Prostate gland (tissue), 2 donors: ENCODE measurements at regions not wholly inside any gene's neighbourhood (a gene's known extent, or its start where the extent isn't known, plus 50 kb on each side); places are given as distances from the start of the nearest gene placed in this dataset.
A peak's percentile ranks its signal among the peaks of the same experiment; 100 is the strongest.

Experiments
- DNase-seq: peaks from one replicate; pipeline ENCODE4 v3.0.0-alpha.2; 2019; ENCODE audit warnings: low spot score
- H3K27ac ChIP-seq, 2 donors: fragments of 200-600 bp; sonication (generic); 2 replicates each; pipeline ENCODE4 v1.5.1; 2017 to 2019
- H3K27me3 ChIP-seq: fragments of 200-600 bp; sonication (generic); replicated peaks from 2 replicates; pipeline ENCODE4 v1.5.1; 2019; ENCODE audit not compliant: insufficient read depth
- H3K36me3 ChIP-seq, 2 donors: fragments of 200-600 bp; sonication (generic); 1 replicate in 1 of 2; 2 replicates in 1 of 2; pipeline versions ENCODE4 v1.5.1 to v1.8.1; 2017 to 2019
- H3K4me1 ChIP-seq: fragments of 200-600 bp; sonication (generic); replicated peaks from 2 replicates; pipeline ENCODE4 v1.5.1; 2019
- H3K4me3 ChIP-seq, 2 donors: fragments of 200-600 bp; sonication (generic); 2 replicates each; pipeline ENCODE4 v1.5.1; 2017 to 2019
- H3K9me3 ChIP-seq: fragments of 200-600 bp; sonication (generic); 2 replicates; pipeline ENCODE4 v1.5.1; 2017
- POLR2A ChIP-seq: fragments of 450-650 bp; IDR thresholded peaks from one replicate; pipeline ENCODE4 v1.6.1; 2016; ENCODE audit warnings: antibody characterized with exemption, mild to moderate bottlenecking
- POLR2AphosphoS5 ChIP-seq: sonication (generic); formaldehyde crosslinking; IDR thresholded peaks from one replicate; pipeline ENCODE4 v1.6.1; 2017; ENCODE audit warnings: antibody characterized with exemption
- WGBS: methylation state at CpG from one replicate; pipeline ENCODE4 v1.1.5; 2018; 5-methylcytosine and 5-hydroxymethylcytosine counted together
- intact Hi-C: fragments of 100-400 bp; cut with DNase I; formaldehyde crosslinking; loops from one replicate; pipeline ENCODE4 v1.14.2; 2022
- TF ChIP-seq, protein P1 (sequence below), 4 experiments: fragments of 200-600 bp in 2 of 4; fragments of 450-650 bp in 2 of 4; sonication (generic) in 2 of 4; IDR thresholded peaks; 1 replicate in 3 of 4; 2 replicates in 1 of 4; pipeline ENCODE4 v1.5.1; 2016 to 2019; ENCODE audit warnings: antibody characterized with exemption in 4 of 4, mild to moderate bottlenecking in 2 of 4, moderate library complexity in 2 of 4

DNA sequence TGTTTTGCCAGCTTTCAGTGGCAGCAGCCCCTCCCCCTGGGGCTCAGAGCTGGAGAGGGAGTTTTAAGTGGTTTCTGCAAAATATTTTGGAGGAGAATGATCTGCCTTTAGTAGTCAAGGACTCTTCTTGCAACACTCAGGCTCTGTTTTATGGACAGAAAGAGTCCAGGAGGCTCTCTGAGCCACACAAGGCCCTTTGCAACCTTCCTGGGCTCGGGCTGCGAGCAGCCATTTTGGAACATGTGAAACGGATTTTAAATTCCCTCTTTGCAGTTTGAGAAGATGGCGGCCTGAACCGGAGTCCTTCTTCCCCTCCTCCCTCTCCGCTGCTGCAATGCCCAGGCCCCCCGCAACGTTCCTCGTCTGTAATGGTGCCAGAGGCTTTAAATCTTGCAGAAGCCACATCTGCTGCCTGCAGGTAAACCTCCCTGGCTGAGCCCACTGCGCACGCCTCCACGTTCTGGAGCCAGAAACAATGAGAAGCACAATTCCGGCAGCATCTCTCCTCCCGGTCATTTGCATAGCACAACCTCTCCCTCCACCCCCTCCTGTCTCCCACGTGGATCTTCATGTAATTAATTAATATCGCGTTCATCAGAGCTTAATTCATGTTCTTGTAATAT, 386.1 kb downstream of the SEC14L1 start:
- TF ChIP-seq, protein P1, sequence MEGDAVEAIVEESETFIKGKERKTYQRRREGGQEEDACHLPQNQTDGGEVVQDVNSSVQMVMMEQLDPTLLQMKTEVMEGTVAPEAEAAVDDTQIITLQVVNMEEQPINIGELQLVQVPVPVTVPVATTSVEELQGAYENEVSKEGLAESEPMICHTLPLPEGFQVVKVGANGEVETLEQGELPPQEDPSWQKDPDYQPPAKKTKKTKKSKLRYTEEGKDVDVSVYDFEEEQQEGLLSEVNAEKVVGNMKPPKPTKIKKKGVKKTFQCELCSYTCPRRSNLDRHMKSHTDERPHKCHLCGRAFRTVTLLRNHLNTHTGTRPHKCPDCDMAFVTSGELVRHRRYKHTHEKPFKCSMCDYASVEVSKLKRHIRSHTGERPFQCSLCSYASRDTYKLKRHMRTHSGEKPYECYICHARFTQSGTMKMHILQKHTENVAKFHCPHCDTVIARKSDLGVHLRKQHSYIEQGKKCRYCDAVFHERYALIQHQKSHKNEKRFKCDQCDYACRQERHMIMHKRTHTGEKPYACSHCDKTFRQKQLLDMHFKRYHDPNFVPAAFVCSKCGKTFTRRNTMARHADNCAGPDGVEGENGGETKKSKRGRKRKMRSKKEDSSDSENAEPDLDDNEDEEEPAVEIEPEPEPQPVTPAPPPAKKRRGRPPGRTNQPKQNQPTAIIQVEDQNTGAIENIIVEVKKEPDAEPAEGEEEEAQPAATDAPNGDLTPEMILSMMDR (IDR thresholded peaks at IDR 0.05) = no peak
- no peak for TF ChIP-seq POLR2AphosphoS5
- TF ChIP-seq POLR2A = no peak
- no peaks in the 10 kb centered on the region for H3K9me3 ChIP-seq
- intact Hi-C loops = no loop called here
- DNase-seq = no peak
- 65% methylated on average over 17 of the region's 17 CpGs for WGBS
- no peak overlapping the region for H3K4me3 ChIP-seq
- peaks cover 4% of the 10 kb centered on the region for H3K27me3 ChIP-seq
- H3K36me3 ChIP-seq = no peaks in the 10 kb centered on the region
- no peaks in the 10 kb centered on the region for H3K4me1 ChIP-seq
- H3K27ac ChIP-seq = no peak overlapping the region

DNA sequence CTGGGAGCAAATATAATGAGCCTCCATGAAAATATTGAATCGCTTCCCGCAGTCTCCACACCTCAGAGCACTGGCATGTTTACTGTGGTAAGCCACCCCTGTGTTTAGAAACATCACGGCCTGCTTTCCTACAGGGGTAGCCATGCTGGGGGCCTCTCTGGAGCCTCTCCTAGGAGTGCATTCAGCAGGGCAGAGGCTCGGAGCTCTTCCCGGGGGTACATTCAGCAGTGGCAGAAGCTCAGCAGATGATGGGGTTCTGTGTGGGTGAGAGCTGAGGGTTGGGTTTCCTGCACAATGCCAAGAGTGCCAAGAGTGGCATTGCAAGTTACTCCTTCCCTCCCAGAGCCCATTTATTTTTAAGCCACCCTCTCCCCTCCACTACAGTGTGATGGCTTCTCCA, 386.6 kb downstream of the SEC14L1 start:
- no peak overlapping the region for H3K4me3 ChIP-seq
- H3K36me3 ChIP-seq = no peaks in the 10 kb centered on the region
- H3K27me3 ChIP-seq = peaks cover 4% of the 10 kb centered on the region
- H3K4me1 ChIP-seq = no peaks in the 10 kb centered on the region
- H3K9me3 ChIP-seq = no peaks in the 10 kb centered on the region
- no peak for DNase-seq
- TF ChIP-seq POLR2A (no peak), POLR2AphosphoS5 (no peak)
- TF ChIP-seq, protein P1 (IDR thresholded peaks at IDR 0.05) = no peak
- intact Hi-C loops = no loop called here
- 89% methylated on average over 5 of the region's 5 CpGs for WGBS
- H3K27ac ChIP-seq = no peak overlapping the region

DNA sequence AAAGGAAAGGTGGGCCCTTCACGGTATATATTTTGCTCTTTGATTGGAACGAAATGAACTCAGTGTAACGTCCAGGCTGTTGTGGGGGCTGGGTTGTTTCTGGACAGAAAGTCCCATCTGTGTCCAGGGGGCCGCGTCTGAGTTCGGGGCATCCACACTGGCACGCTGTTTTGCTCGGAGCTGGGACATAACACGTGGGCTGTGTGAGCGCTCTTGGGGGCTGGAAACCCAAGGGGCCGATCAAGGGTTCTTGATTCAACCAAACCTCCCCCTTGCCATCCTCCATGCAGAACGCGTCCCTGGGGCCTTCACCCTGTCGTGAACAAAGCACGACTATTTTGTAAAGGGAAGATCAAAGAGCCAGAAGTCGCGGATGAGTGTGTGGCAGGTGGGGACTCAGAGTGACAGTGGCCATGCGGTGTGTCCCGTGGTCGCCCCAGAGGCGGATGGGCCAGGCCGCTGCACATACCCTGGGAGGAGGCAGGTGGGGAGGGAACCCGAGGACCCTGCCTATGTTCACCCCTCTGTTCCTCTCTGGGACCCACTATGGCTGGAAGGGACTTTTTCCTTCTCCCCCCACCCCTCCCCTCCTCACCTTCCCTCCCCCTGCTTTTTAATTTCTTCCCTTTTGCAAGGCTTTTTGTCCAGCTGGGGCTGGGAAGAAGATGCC, 387.2 kb downstream of the SEC14L1 start:
- Histone ChIP-seq H3K4me3 (peak overlapping the region in 1 of 2 donors; percentile 17), H3K36me3 (no peaks in the 10 kb centered on the region), H3K4me1 (no peaks in the 10 kb centered on the region), H3K27ac (no peak overlapping the region), H3K9me3 (no peaks in the 10 kb centered on the region), H3K27me3 (peaks cover 4% of the 10 kb centered on the region)
- intact Hi-C loops = no loop called here
- TF ChIP-seq, protein P1 (IDR thresholded peaks at IDR 0.05) = no peak
- TF ChIP-seq POLR2AphosphoS5 = no peak
- no peak for TF ChIP-seq POLR2A
- WGBS = 52% methylated on average over 23 of the region's 23 CpGs
- DNase-seq = no peak

DNA sequence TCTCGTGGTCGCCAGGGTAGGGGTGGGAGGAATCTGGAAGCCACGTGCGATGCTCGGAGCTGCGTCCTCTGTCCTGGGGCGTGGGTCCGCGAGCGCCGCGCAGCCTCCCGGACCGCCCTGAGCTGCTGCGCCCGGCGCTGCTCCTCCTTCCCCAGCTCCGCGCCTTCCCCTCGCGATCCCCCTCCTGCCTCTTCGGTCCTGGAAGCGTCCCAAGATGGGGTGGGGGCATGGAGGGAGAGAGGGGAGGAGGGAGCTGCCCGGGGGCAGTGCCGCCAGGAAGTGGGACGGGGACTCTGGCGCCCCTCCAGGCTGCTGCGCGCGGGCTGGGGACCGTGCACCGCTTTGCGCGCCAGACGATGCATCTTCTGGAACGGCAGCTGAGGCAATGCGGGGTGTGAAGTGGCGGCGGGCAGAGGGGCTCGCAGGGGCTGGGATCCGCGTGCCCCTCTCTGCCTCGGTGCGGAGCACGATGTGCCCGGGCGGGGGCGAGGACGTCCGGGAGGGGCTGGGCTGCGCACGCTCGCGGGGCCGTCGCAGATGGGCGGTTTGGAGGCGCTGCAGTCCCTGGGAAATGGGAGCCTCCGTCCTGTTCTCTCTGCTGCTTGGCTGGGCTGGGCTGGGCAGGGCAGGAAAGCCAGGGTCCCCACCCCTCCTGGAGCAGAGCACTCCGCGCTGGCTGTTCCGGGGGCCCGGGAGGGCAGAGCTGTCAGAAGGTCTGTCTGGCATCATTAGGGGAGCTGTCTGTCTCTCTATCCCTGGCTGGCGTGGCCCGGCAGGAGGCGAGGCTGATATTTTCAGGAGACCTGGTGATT, 388.0 kb downstream of the SEC14L1 start:
- 4% methylated on average over 66 of the region's 66 CpGs for WGBS
- no peak overlapping the region for H3K27ac ChIP-seq
- DNase-seq = no peak
- peak overlapping the region in 1 of 2 donors; percentile 17 for H3K4me3 ChIP-seq
- intact Hi-C loops = no loop called here
- H3K27me3 ChIP-seq = peaks cover 4% of the 10 kb centered on the region
- no peaks in the 10 kb centered on the region for H3K36me3 ChIP-seq
- no peaks in the 10 kb centered on the region for H3K4me1 ChIP-seq
- no peaks in the 10 kb centered on the region for H3K9me3 ChIP-seq
- no peak for TF ChIP-seq POLR2A
- no peak for TF ChIP-seq POLR2AphosphoS5
- TF ChIP-seq, protein P1 (IDR thresholded peaks at IDR 0.05) = no peak
